Adrenal gland (tissue), 9 donors: ENCODE measurements at regions not wholly inside any gene's neighbourhood (a gene's known extent, or its start where the extent isn't known, plus 50 kb on each side); places are given as distances from the start of the nearest gene placed in this dataset.
A peak's percentile ranks its signal among the peaks of the same experiment; 100 is the strongest.

Experiments used
- DNase-seq, 7 donors: peaks; one replicate each; pipeline ENCODE4 v3.0.0-alpha.2; 2019 to 2020
- H3K27ac ChIP-seq, 5 donors: fragments of 200-600 bp; sonication (generic) in 4 of 5; 1 replicate in 3 of 5; 2 replicates in 2 of 5; pipeline versions ENCODE4 v1.5.1 to v1.8.0; 2016 to 2020; ENCODE audit warnings: mild to moderate bottlenecking in 1 of 5
- H3K27me3 ChIP-seq: fragments of 200-600 bp; 2 replicates; pipeline ENCODE4 v1.8.0; 2021
- H3K36me3 ChIP-seq, 2 donors: fragments of 200-600 bp; replicated peaks in 1 of 2; 1 replicate in 1 of 2; 2 replicates in 1 of 2; pipeline versions ENCODE4 v1.5.1 to v1.8.0; 2018 to 2022
- H3K4me1 ChIP-seq, 2 donors: fragments of 200-600 bp; replicated peaks in 1 of 2; 1 replicate in 1 of 2; 2 replicates in 1 of 2; pipeline versions ENCODE4 v1.5.1 to v1.8.0; 2018 to 2021
- H3K4me3 ChIP-seq, 4 donors: fragments of 200-600 bp; sonication (generic) in 3 of 4; one replicate each; pipeline ENCODE4 v1.5.1; 2016 to 2018
- H3K9me3 ChIP-seq, 3 donors: fragments of 200-600 bp; sonication (generic) in 1 of 3; replicated peaks in 1 of 3; 1 replicate in 2 of 3; 2 replicates in 1 of 3; pipeline versions ENCODE4 v1.5.1 to v1.8.0; 2016 to 2021
- POLR2A ChIP-seq, 2 donors: fragments of 450-650 bp; IDR thresholded peaks; one replicate each; pipeline ENCODE4 v1.6.1; 2017; ENCODE audit warnings: antibody characterized with exemption in 2 of 2, mild to moderate bottlenecking in 2 of 2, moderate library complexity in 1 of 2
- WGBS, 4 donors: extraction: QIAGEN DNeasy Blood & Tissue Kit in 2 of 4; methylation state at CpG; one replicate each; pipeline versions ENCODE4 v1.1.5 to v1.1.7; 2013 to 2017; 5-methylcytosine and 5-hydroxymethylcytosine counted together
- intact Hi-C, 2 donors: fragments of 100-400 bp; cut with DNase I; formaldehyde crosslinking; loops; one replicate each; pipeline versions ENCODE4 v1.14.1 to v1.15.0; 2022 to 2023
- TF ChIP-seq, protein P1 (sequence below), 6 experiments: fragments of 450-650 bp in 4 of 6; fragments of 200-600 bp in 2 of 6; sonication (generic) in 1 of 6; IDR thresholded peaks; 1 replicate in 5 of 6; 2 replicates in 1 of 6; pipeline versions ENCODE4 v1.5.1 to v1.8.0; 2016 to 2021; ENCODE audit warnings: antibody characterized with exemption in 6 of 6, mild to moderate bottlenecking in 2 of 6, moderate library complexity in 1 of 6
- donor health status: healthy with polysubstance abuse.
- donor health status: Bipolar disorder and iron deficiency.
- donor health status: DM: yes; HTN: yes; CAD: no.
- donor health status: DM: no; HTN: no; CAD: no.
- donor health status: DM: no; HTN: no; CAD: no.

DNA sequence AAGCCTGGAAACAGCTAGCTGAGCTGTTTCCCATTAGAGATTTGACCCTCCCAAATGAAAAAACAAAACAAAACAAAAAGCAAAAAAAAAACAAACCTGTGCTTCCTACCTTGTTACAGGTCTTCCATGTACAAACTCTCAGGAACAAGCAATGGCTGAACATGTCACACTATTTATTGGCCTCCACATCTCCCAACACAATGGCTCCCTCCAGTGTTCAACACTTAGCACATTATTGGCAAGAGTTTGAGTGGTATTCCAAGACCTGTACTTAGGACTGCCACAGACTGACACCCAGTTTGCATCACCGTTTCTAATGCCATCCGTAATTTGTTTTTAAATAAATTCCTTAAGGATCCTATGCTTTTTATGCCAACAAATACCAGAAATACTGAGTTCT lies 195.0 kb upstream of the OLFM3 start:
- no peaks in the 10 kb centered on the region for H3K9me3 ChIP-seq
- DNase-seq = peak in 5 of 7 donors; percentile 8 to 54 (median 15)
- H3K27ac ChIP-seq = no peak overlapping the region
- no peaks in the 10 kb centered on the region for H3K27me3 ChIP-seq
- intact Hi-C loops = no loop called here
- no peaks in the 10 kb centered on the region for H3K4me1 ChIP-seq
- 19 to 50% (median 41%) methylated on average over 2 of the region's 2 CpGs for WGBS, 4 donors
- no peak overlapping the region for H3K4me3 ChIP-seq
- no peaks in the 10 kb centered on the region for H3K36me3 ChIP-seq
- TF ChIP-seq, protein P1, sequence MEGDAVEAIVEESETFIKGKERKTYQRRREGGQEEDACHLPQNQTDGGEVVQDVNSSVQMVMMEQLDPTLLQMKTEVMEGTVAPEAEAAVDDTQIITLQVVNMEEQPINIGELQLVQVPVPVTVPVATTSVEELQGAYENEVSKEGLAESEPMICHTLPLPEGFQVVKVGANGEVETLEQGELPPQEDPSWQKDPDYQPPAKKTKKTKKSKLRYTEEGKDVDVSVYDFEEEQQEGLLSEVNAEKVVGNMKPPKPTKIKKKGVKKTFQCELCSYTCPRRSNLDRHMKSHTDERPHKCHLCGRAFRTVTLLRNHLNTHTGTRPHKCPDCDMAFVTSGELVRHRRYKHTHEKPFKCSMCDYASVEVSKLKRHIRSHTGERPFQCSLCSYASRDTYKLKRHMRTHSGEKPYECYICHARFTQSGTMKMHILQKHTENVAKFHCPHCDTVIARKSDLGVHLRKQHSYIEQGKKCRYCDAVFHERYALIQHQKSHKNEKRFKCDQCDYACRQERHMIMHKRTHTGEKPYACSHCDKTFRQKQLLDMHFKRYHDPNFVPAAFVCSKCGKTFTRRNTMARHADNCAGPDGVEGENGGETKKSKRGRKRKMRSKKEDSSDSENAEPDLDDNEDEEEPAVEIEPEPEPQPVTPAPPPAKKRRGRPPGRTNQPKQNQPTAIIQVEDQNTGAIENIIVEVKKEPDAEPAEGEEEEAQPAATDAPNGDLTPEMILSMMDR (IDR thresholded peaks at IDR 0.05) = peak in 5 of 6 experiments; percentile 22 to 40 (median 23)
- TF ChIP-seq POLR2A (IDR thresholded peaks at IDR 0.05) = no peak

DNA sequence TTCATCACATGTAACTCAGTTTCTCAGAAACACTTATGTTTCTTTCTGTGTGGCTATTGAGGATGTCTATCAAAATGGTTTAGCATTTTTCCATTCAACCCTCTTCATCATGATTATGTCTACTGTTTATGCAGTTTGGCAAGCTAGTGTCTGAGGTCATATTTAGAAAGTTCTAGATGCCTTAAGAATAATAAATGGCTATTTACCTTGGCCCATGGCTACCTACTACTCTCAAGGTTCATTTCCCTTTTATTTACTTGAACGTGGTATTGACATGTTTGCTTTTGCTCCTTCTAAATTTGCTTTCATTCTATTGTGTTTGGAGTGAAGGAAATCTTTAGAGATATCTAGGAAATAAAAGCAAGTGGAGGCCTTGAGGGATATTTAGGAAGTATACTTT lies 193.7 kb upstream of the OLFM3 start:
- TF ChIP-seq, protein P1 (IDR thresholded peaks at IDR 0.05) = no peak
- no peak for TF ChIP-seq POLR2A (IDR thresholded peaks at IDR 0.05)
- WGBS, 4 donors = 10 to 24% (median 19%) methylated on average over 1 of the region's 1 CpG
- H3K9me3 ChIP-seq = no peaks in the 10 kb centered on the region
- intact Hi-C loops = no loop called here
- H3K27me3 ChIP-seq = no peaks in the 10 kb centered on the region
- DNase-seq = no peak
- no peak overlapping the region for H3K4me3 ChIP-seq
- no peaks in the 10 kb centered on the region for H3K36me3 ChIP-seq
- no peaks in the 10 kb centered on the region for H3K4me1 ChIP-seq
- no peak overlapping the region for H3K27ac ChIP-seq

DNA sequence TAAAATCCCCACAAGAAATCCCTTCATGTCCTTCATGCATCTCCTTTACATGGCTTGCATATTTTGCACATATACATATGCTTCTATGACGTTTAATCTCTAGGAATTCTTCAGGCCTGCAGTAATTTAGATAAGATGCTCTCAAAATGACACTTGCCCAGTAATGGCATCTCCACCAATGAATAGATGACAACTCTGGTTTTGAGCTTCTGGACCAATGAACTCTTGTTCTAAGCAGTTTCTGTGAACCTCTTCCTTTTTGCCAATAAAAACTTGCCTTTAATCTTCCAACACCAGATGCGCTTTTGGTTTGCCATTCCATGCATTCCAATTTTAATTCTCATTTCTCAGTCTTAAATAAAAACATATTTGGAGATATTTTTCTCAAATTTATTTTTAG lies 189.8 kb upstream of the OLFM3 start:
- H3K36me3 ChIP-seq = no peaks in the 10 kb centered on the region
- no peaks in the 10 kb centered on the region for H3K9me3 ChIP-seq
- intact Hi-C loops = no loop called here
- H3K4me1 ChIP-seq = no peaks in the 10 kb centered on the region
- H3K27ac ChIP-seq = no peak overlapping the region
- WGBS, 4 donors = 59 to 70% (median 64%) methylated on average over 2 of the region's 2 CpGs
- DNase-seq = no peak
- no peak for TF ChIP-seq POLR2A (IDR thresholded peaks at IDR 0.05)
- TF ChIP-seq, protein P1 (IDR thresholded peaks at IDR 0.05) = no peak
- H3K4me3 ChIP-seq = no peak overlapping the region
- no peaks in the 10 kb centered on the region for H3K27me3 ChIP-seq

DNA sequence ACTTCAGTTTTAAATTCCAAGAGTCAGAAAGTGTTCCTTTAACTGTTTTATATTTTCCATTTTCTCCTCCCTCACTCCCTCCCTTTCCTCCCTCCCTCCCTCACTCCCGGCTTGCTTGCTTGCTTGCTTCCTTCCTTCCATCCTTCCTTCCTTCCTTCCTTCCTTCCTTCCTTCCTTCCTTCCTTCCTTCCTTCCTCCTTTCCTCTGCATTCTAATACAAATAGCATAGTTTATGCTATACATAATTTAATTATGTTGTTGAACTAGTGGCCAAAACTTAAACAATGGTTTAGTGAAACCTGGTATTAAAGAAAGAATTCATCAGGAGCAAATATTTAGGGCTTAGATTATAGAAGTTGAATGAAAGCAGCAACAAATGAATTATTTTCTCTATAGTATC lies 188.5 kb upstream of the OLFM3 start:
- intact Hi-C loops = no loop called here

More for the DNA sequence above, 188.5 kb upstream of the OLFM3 start:
- no peak for DNase-seq
- Histone ChIP-seq H3K36me3 (no peaks in the 10 kb centered on the region), H3K4me3 (no peak overlapping the region), H3K27me3 (no peaks in the 10 kb centered on the region), H3K4me1 (no peaks in the 10 kb centered on the region), H3K9me3 (no peaks in the 10 kb centered on the region), H3K27ac (no peak overlapping the region)
- WGBS, 4 donors = 55 to 63% (median 59%) methylated on average over 1 of the region's 1 CpG
- no peak for TF ChIP-seq POLR2A (IDR thresholded peaks at IDR 0.05)
- TF ChIP-seq, protein P1 (IDR thresholded peaks at IDR 0.05) = no peak
